ENCODE measurements at regions not wholly inside any gene's neighbourhood (a gene's known extent, or its start where the extent isn't known, plus 50 kb on each side); places are given as distances from the start of the nearest gene placed in this dataset.

GRCh38 chr4:115841871-115842270 is 728.5 kb upstream of the NDST4 start:
- no peaks in the 10 kb centered on the region for H3K27me3 Mint-ChIP-seq (ENCODE audit: insufficient read depth, low read depth, poor library complexity)
- no peak for ATAC-seq

More at GRCh38 chr4:115841871-115842270, 728.5 kb upstream of the NDST4 start:
- no peaks in the 10 kb centered on the region for H3F3A ChIP-seq (replicated peaks; ENCODE audit: low read depth)
- H3K4me3 ChIP-seq, result no peak overlapping the region
- no peaks in the 10 kb centered on the region for H3K9me2 ChIP-seq (ENCODE audit: insufficient read depth)
- no peaks in the 10 kb centered on the region for H3K4me1 ChIP-seq (ENCODE audit: insufficient read depth)
- H3K27me3 ChIP-seq (ENCODE audit: insufficient read depth), result no peaks in the 10 kb centered on the region
- Mint-ChIP-seq H3K4me3 (no peak overlapping the region), H3K27ac (no peak overlapping the region), H3K9me3 (peaks cover 31% of the 10 kb centered on the region), H3K36me3 (ENCODE audit: low read depth) (peaks cover 18% of the 10 kb centered on the region; the same call in 2 of the 3 replicates), H3K4me1 (no peaks in the 10 kb centered on the region; the same call in 2 of the 3 replicates)
- H4K20me1 ChIP-seq (replicated peaks; ENCODE audit: insufficient read depth), result no peaks in the 10 kb centered on the region
- H3K79me2 ChIP-seq (replicated peaks; ENCODE audit: insufficient read depth), result no peaks in the 10 kb centered on the region
- TF ChIP-seq ETS1 (IDR thresholded peaks at IDR 0.05), result no peak
- TF ChIP-seq, protein P1, sequence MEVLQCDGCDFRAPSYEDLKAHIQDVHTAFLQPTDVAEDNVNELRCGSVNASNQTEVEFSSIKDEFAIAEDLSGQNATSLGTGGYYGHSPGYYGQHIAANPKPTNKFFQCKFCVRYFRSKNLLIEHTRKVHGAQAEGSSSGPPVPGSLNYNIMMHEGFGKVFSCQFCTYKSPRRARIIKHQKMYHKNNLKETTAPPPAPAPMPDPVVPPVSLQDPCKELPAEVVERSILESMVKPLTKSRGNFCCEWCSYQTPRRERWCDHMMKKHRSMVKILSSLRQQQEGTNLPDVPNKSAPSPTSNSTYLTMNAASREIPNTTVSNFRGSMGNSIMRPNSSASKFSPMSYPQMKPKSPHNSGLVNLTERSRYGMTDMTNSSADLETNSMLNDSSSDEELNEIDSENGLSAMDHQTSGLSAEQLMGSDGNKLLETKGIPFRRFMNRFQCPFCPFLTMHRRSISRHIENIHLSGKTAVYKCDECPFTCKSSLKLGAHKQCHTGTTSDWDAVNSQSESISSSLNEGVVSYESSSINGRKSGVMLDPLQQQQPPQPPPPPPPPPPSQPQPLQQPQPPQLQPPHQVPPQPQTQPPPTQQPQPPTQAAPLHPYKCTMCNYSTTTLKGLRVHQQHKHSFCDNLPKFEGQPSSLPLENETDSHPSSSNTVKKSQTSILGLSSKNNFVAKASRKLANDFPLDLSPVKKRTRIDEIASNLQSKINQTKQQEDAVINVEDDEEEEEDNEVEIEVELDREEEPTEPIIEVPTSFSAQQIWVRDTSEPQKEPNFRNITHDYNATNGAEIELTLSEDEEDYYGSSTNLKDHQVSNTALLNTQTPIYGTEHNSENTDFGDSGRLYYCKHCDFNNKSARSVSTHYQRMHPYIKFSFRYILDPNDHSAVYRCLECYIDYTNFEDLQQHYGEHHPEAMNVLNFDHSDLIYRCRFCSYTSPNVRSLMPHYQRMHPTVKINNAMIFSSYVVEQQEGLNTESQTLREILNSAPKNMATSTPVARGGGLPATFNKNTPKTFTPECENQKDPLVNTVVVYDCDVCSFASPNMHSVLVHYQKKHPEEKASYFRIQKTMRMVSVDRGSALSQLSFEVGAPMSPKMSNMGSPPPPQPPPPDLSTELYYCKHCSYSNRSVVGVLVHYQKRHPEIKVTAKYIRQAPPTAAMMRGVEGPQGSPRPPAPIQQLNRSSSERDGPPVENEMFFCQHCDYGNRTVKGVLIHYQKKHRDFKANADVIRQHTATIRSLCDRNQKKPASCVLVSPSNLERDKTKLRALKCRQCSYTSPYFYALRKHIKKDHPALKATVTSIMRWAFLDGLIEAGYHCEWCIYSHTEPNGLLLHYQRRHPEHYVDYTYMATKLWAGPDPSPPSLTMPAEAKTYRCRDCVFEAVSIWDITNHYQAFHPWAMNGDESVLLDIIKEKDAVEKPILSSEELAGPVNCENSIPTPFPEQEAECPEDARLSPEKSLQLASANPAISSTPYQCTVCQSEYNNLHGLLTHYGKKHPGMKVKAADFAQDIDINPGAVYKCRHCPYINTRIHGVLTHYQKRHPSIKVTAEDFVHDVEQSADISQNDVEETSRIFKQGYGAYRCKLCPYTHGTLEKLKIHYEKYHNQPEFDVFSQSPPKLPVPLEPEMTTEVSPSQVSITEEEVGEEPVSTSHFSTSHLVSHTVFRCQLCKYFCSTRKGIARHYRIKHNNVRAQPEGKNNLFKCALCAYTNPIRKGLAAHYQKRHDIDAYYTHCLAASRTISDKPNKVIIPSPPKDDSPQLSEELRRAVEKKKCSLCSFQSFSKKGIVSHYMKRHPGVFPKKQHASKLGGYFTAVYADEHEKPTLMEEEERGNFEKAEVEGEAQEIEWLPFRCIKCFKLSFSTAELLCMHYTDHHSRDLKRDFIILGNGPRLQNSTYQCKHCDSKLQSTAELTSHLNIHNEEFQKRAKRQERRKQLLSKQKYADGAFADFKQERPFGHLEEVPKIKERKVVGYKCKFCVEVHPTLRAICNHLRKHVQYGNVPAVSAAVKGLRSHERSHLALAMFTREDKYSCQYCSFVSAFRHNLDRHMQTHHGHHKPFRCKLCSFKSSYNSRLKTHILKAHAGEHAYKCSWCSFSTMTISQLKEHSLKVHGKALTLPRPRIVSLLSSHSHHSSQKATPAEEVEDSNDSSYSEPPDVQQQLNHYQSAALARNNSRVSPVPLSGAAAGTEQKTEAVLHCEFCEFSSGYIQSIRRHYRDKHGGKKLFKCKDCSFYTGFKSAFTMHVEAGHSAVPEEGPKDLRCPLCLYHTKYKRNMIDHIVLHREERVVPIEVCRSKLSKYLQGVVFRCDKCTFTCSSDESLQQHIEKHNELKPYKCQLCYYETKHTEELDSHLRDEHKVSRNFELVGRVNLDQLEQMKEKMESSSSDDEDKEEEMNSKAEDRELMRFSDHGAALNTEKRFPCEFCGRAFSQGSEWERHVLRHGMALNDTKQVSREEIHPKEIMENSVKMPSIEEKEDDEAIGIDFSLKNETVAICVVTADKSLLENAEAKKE (CRISPR knock-in tag; IDR thresholded peaks at IDR 0.05), result no peak
- TF ChIP-seq CREB1 (CRISPR knock-in tag; IDR thresholded peaks at IDR 0.05; ENCODE audit: low read depth), result no peak
- no peak for TF ChIP-seq STAT1 (IDR thresholded peaks at IDR 0.05; ENCODE audit: unreplicated experiment)
- TF ChIP-seq EZH2phosphoT487 (IDR thresholded peaks at IDR 0.05; ENCODE audit: unreplicated experiment), result no peak
- no peak for TF ChIP-seq NANOG (IDR thresholded peaks at IDR 0.05; ENCODE audit: borderline replicate concordance)
- no peak for TF ChIP-seq ZNF114 (CRISPR knock-in tag; IDR thresholded peaks at IDR 0.05)
- no peak for DNase-seq (ENCODE audit: low spot score)
- H3K36me3 ChIP-seq (ENCODE audit: insufficient read depth), result no peaks in the 10 kb centered on the region; the same call in 1 of the 2 replicates
- no peak overlapping the region for H3K27ac ChIP-seq (ENCODE audit: low read depth)
- no peak overlapping the region for H2AFZ ChIP-seq
- H3K4me2 ChIP-seq, result no peak overlapping the region

All from GM23338 (cell line).